B cell (primary cell): ENCODE measurements at regions not wholly inside any gene's neighbourhood (a gene's known extent, or its start where the extent isn't known, plus 50 kb on each side); places are given as distances from the start of the nearest gene placed in this dataset.

Source experiments
- ATAC-seq: fragments of 200-7000 bp; cut with Tn5 transposase; one replicate; pipeline ENCODE4 v1.10.0; 2021; ENCODE audit warnings: low read depth, mild to moderate bottlenecking, moderate number of reproducible peaks, moderate library complexity
- CTCF ChIA-PET: fragments of 350-600 bp; sonication (Branson Sonifier 250); formaldehyde crosslinking; loops from one replicate; lab custom pipeline; 2021; ENCODE audit warnings: antibody characterized with exemption, inconsistent platforms; lab: Charles Lee
- POLR2A ChIA-PET: fragments of 350-600 bp; sonication (Branson Sonifier 250); formaldehyde crosslinking; loops from one replicate; lab custom pipeline; 2021; ENCODE audit warnings: antibody characterized with exemption; lab: Charles Lee
- DNase-seq: peaks from one replicate; pipeline ENCODE4 v3.0.0; 2013
- H2AFZ ChIP-seq: 2 replicates; pipeline ENCODE4 v1.6.1; 2012; ENCODE audit warnings: mild to moderate bottlenecking, low read depth, low read length; ENCODE audit not compliant: insufficient read depth, poor library complexity, severe bottlenecking
- H3K27ac ChIP-seq, 2 donors: 1 replicate in 1 of 2; 2 replicates in 1 of 2; pipeline ENCODE4 v1.5.1; 2012 to 2013; ENCODE audit warnings: low read length in 2 of 2, mild to moderate bottlenecking in 2 of 2, moderate library complexity in 1 of 2
- H3K27me3 ChIP-seq, 4 experiments: fragments of 200-600 bp in 1 of 4; sonication (generic) in 1 of 4; replicated peaks in 1 of 4; 1 replicate in 2 of 4; 2 replicates in 2 of 4; pipeline versions ENCODE4 v1.6.1 to v1.7.0; 2013 to 2016; ENCODE audit warnings: low read length in 3 of 4, mild to moderate bottlenecking in 2 of 4, mixed read lengths in 1 of 4, moderate library complexity in 1 of 4; ENCODE audit not compliant: insufficient read depth in 4 of 4, control insufficient read depth in 3 of 4; ENCODE audit errors: control extremely low read depth in 1 of 4
- H3K36me3 ChIP-seq, 2 experiments: replicated peaks in 1 of 2; 1 replicate in 1 of 2; 2 replicates in 1 of 2; pipeline versions ENCODE4 v1.6.1 to v1.7.1; 2013; ENCODE audit warnings: low read length in 1 of 2; ENCODE audit not compliant: insufficient read depth in 2 of 2, control insufficient read depth in 1 of 2; ENCODE audit errors: control extremely low read depth in 1 of 2, extremely low read depth in 1 of 2
- H3K4me1 ChIP-seq, 2 donors: fragments of 200-600 bp in 1 of 2; sonication (generic) in 1 of 2; 1 replicate in 1 of 2; 2 replicates in 1 of 2; pipeline versions ENCODE4 v1.5.1 to v1.6.1; 2013 to 2017; ENCODE audit warnings: low read length in 2 of 2; ENCODE audit not compliant: control insufficient read depth in 2 of 2, insufficient read depth in 2 of 2
- H3K4me2 ChIP-seq: replicated peaks from 2 replicates; pipeline ENCODE3; 2012; ENCODE audit warnings: mild to moderate bottlenecking, low read depth, low read length; ENCODE audit not compliant: poor library complexity, severe bottlenecking
- H3K4me3 ChIP-seq, 5 experiments: fragments of 200-600 bp in 1 of 5; sonication (generic) in 1 of 5; 1 replicate in 3 of 5; 2 replicates in 2 of 5; pipeline versions ENCODE4 v1.5.1 to v1.7.0; 2011 to 2016; ENCODE audit warnings: low read length in 4 of 5, mild to moderate bottlenecking in 4 of 5, low read depth in 2 of 5, control low read depth in 1 of 5, moderate library complexity in 1 of 5; ENCODE audit not compliant: insufficient read depth in 1 of 5; ENCODE audit errors: control extremely low read depth in 1 of 5, extremely low read depth in 1 of 5
- H3K79me2 ChIP-seq: fragments of 200-600 bp; sonication (generic); one replicate; pipeline ENCODE4 v1.6.0; 2016; ENCODE audit warnings: low read length; ENCODE audit not compliant: control insufficient read depth, insufficient read depth
- H3K9ac ChIP-seq: fragments of 200-600 bp; sonication (generic); 2 replicates; pipeline ENCODE4 v1.6.1; 2017; ENCODE audit warnings: mild to moderate bottlenecking, low read length, moderate library complexity
- H3K9me3 ChIP-seq, 3 donors: one replicate each; pipeline versions ENCODE4 v1.6.1 to v1.7.1; 2013; ENCODE audit warnings: low read length in 2 of 3; ENCODE audit not compliant: control insufficient read depth in 2 of 3, insufficient read depth in 1 of 3; ENCODE audit errors: control extremely low read depth in 1 of 3
- H4K20me1 ChIP-seq: 2 replicates; pipeline ENCODE4 v1.6.0; 2012; ENCODE audit warnings: mild to moderate bottlenecking, low read length; ENCODE audit not compliant: insufficient read depth, control insufficient read depth, poor library complexity, severe bottlenecking
- H3K27ac Mint-ChIP-seq: one replicate; pipeline ENCODE4 v1.8.0; 2021; ENCODE audit warnings: mixed read lengths
- H3K27me3 Mint-ChIP-seq: one replicate; pipeline ENCODE4 v1.8.0; 2021; ENCODE audit warnings: mixed read lengths
- H3K4me1 Mint-ChIP-seq: one replicate; pipeline ENCODE4 v1.8.0; 2021; ENCODE audit warnings: mixed read lengths
- H3K4me3 Mint-ChIP-seq: one replicate; pipeline ENCODE4 v1.8.0; 2021; ENCODE audit warnings: mixed read lengths
- H3K9me3 Mint-ChIP-seq: one replicate; pipeline ENCODE4 v1.8.0; 2022; ENCODE audit warnings: mixed read lengths; ENCODE audit not compliant: insufficient read depth
- CTCF ChIP-seq: fragments of 200-600 bp; IDR thresholded peaks from one replicate; pipeline ENCODE4 v1.8.0; 2022; ENCODE audit warnings: antibody characterized with exemption, mild to moderate bottlenecking
- EZH2 ChIP-seq: IDR thresholded peaks from 2 replicates; pipeline ENCODE4 v1.6.1; 2012; ENCODE audit warnings: borderline replicate concordance, low read depth, mild to moderate bottlenecking, moderate library complexity, low read length; ENCODE audit not compliant: insufficient read depth, poor library complexity, severe bottlenecking
- WGBS: methylation state at CpG from one replicate; pipeline ENCODE4 v1.1.5; 2013; ENCODE audit warnings: missing lambda C conversion rate; ENCODE audit not compliant: insufficient coverage; 5-methylcytosine and 5-hydroxymethylcytosine counted together
- intact Hi-C: fragments of 100-400 bp; cut with micrococcal nuclease; formaldehyde crosslinking; loops from one replicate; pipeline ENCODE4 v1.10.0; 2022

- H3K4me1 Mint-ChIP-seq = peaks cover 19% of the 10 kb centered on the region
- 96% methylated on average over 3 of the region's 4 CpGs for WGBS
- CTCF ChIA-PET = interaction anchor here (1.3 kb wide), 1 partner anchor 129 kb away, joined by 4 read pairs; no protein-coding TSS in a partner anchor
- Histone ChIP-seq H3K4me1 (peaks cover 16 to 18% of the 10 kb centered on the region in 2 donors), H2AFZ (peak overlapping the region; percentile 40), H3K9ac (no peak overlapping the region), H3K4me2 (peak overlapping the region; percentile 19), H3K9me3 (no peaks in the 10 kb centered on the region), H3K36me3 (no peaks in the 10 kb centered on the region), H3K27me3 (no peaks in the 10 kb centered on the region), H3K4me3 (no peak overlapping the region), H3K27ac (peak overlapping the region; percentile 35 to 70), H4K20me1 (no peaks in the 10 kb centered on the region), H3K79me2 (no peaks in the 10 kb centered on the region)
- ATAC-seq = peak; percentile 21
- POLR2A ChIA-PET = no interaction called here
- no peaks in the 10 kb centered on the region for H3K27me3 Mint-ChIP-seq
- H3K27ac Mint-ChIP-seq = peak overlapping the region; percentile 89
- no peak overlapping the region for H3K4me3 Mint-ChIP-seq
- DNase-seq = no peak
- peaks cover 4% of the 10 kb centered on the region for H3K9me3 Mint-ChIP-seq
- no peak for TF ChIP-seq EZH2
- TF ChIP-seq CTCF = no peak
- intact Hi-C loops = no loop called here
Observed at GRCh38 chr6:14339711-14340584, 222.4 kb downstream of the CD83 start.

- Mint-ChIP-seq H3K27ac (no peak overlapping the region), H3K9me3 (no peaks in the 10 kb centered on the region), H3K4me3 (no peak overlapping the region), H3K4me1 (peaks cover 32% of the 10 kb centered on the region), H3K27me3 (no peaks in the 10 kb centered on the region)
- Histone ChIP-seq H3K4me1 (peaks cover 27 to 30% of the 10 kb centered on the region in 2 donors), H2AFZ (no peak overlapping the region), H3K36me3 (no peaks in the 10 kb centered on the region), H3K9ac (no peak overlapping the region), H3K4me3 (no peak overlapping the region), H3K27me3 (no peaks in the 10 kb centered on the region), H3K9me3 (no peaks in the 10 kb centered on the region), H3K4me2 (no peak overlapping the region), H4K20me1 (no peaks in the 10 kb centered on the region), H3K79me2 (no peaks in the 10 kb centered on the region), H3K27ac (no peak overlapping the region)
- ChIA-PET CTCF (no interaction called here), POLR2A (no interaction called here)
- 83% methylated on average over 2 of the region's 6 CpGs for whole genome bisulfite sequencing
- intact Hi-C loops = no loop called here
- no peak for ATAC-seq
- TF ChIP-seq EZH2 (no peak), CTCF (no peak)
- no peak for DNase-seq
Observed at GRCh38 chr6:14344486-14344885, 226.9 kb downstream of the CD83 start.
